GF-D8 (cell line): ENCODE measurements at regions not wholly inside any gene's neighbourhood (a gene's known extent, or its start where the extent isn't known, plus 50 kb on each side); places are given as distances from the start of the nearest gene placed in this dataset.

Source experiments
- DNase-seq: peaks from one replicate; lab custom pipeline; 2025; lab: John Stamatoyannopoulos, UW

DNA sequence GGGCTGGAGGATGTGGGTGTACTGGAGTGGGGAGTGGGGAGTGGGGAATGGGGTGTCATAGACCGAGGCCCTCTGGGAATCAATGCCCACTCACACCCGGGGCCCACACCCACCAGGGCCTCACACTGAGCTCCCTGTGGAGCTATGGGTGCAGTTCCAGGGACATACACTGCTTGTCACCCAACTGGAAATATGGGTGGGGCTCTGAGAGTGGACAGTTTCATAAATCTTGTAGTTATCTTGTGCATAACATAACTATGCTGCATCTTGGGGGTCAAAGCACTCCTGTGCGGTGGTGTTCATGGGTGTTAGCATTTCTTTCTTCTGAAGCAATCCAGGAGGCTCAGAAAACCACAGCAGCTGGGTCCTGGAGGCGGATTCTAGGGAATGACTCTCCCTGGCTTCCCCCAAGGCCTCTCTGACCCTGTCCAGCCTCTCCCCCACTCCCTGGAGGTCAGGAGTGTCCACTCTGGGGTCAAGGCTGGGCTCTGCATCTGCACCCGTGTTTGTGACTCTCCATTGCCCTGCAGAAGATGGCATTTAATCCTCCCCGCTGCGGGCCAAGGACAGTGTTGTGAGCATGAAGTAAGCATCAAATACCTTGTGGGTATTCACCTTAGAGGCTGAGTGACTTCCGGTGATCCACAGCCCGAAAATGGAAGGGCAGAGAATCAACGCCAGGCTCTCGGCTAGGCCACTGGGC lies 172.5 kb downstream of the CTTN start:
- no peak for DNase-seq

- no peak for DNase-seq
Measured at GRCh38 chr11:70572974-70573260, 174.6 kb downstream of the CTTN start.

GRCh38 chr11:70573701-70574151 lies 175.4 kb downstream of the CTTN start:
- no peak for DNase-seq

GRCh38 chr11:70574725-70575347 lies 176.5 kb downstream of the CTTN start:
- no peak for DNase-seq

GRCh38 chr11:70575396-70576060 lies 177.2 kb downstream of the CTTN start:
- DNase-seq = no peak

DNA sequence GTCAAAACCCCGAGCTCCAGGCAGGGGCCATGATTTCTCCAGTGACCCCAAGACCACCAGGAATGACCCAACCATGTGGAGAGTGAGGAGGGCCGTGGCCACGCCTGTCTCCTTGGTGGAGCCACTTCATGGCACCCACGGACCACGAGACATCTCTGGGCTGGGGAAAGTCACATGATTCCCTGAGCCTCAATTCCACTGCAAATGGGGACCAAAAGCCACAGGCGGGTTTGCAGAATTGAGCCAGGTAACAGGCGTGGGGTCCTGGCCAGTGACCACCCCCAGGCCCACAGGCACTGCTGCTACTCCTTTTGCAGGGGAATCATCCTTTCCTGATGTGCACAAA lies 178.9 kb downstream of the CTTN start:
- no peak for DNase-seq

- no peak for DNase-seq
Measured at GRCh38 chr11:70577948-70578347, 179.6 kb downstream of the CTTN start.

GRCh38 chr11:70578371-70578770 lies 180.0 kb downstream of the CTTN start:
- DNase-seq = no peak

- DNase-seq = no peak
Measured at GRCh38 chr11:70578831-70579230, 180.5 kb downstream of the CTTN start.

- no peak for DNase-seq
Measured at GRCh38 chr11:70579316-70579955, 181.1 kb downstream of the CTTN start.

- DNase-seq = no peak
Measured at GRCh38 chr11:70580036-70580805, 181.9 kb downstream of the CTTN start.

- no peak for DNase-seq
Measured at GRCh38 chr11:70581991-70582885, 183.9 kb downstream of the CTTN start.

DNA sequence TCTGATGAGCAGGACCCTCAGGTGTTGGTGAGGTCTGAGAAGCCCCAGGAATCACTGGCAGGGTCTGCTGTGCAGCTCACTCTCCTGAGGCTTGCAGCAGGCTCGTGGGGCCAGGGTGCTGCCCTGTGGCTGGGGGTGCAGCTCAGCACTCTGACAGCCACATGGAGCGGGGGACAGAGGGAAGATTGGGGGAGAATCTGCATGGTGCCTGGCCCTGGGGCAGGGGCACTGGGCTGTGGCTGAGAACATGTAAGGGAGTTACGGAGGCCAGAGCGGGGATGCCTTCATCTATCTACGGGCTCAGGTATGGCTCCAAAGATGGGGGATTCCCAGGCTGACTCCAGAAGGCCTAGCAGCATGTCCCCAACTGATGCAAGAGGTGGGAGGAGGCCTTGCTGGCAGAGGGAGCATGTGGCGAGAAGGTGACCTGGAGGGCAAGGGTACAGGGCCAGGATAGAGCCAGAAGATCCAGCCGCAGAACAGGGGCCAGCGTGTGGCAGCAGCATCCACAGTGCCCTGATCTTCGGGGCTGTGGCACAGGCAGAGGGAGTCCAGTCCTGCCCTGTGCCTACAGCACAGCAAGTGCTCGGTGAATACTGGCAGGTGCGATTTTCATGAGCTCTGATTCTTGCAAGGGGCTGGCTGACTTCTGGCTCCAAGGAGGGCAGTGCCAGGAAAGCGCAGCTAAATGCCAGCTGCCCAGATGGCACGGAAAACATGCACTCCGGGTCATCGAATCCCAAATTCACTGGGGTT lies 184.7 kb downstream of the CTTN start:
- no peak for DNase-seq

- no peak for DNase-seq
Measured at GRCh38 chr11:70583781-70584218, 185.5 kb downstream of the CTTN start.

DNA sequence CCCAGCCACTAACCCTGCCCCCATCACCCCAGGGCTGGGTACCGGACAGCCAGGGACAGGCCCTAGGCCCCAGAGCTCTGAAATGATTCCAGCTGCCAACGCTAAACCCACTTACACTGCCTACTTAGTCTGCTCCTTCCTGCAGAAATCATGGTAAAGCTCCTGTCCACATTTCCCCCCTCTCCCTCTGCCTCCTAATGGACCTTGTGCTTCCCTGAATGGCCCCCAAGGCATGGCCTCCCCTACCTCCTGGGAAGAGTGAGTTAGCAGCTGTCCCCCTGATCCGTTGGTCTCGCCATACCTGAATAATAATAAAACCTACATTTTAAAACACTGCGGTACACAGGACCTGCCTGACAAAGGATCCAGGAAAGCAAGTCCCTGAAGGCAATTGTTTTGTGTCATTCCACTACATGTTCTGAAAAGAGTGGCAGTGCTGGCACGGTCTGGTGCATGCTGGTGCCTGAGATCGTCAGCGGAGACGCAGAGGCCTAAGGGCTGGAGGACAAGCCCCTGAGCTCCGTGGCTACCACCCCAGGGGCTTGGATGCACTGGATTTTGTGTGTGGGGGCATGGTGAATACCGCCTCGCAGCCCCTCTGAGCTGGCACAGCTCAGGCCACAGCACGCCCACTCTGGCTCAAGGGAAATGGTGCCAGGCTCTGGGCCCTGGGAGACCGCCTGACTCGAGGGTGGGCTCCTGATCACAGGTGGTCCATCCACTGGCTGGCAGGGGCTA lies 186.3 kb downstream of the CTTN start:
- no peak for DNase-seq

DNA sequence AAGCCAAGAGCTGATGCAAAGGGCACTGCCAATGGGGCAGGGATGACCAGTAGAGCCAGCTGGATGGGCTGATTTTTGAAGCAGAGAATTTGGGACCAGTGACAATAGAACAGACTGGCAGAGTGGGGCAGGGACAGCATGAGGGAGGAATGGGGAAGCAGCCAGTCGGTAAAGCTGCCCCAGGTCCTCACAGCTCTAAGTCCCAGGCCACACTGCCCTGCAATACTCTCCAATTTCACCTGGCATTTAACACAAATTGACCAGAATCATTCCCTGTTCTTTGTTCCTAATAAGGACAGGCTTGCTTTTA lies 186.9 kb downstream of the CTTN start:
- no peak for DNase-seq

- no peak for DNase-seq
Measured at GRCh38 chr11:70586261-70587074, 188.1 kb downstream of the CTTN start.

- no peak for DNase-seq
Measured at GRCh38 chr11:70587075-70587389, 188.7 kb downstream of the CTTN start.

- DNase-seq = no peak
Measured at GRCh38 chr11:70590356-70590991, 192.1 kb downstream of the CTTN start.
